K562 (cell line): ENCODE measurements at regions not wholly inside any gene's neighbourhood (a gene's known extent, or its start where the extent isn't known, plus 50 kb on each side); places are given as distances from the start of the nearest gene placed in this dataset.

Experiments
- ATAC-seq: fragments of 200-7000 bp; cut with Tn5 transposase; 3 replicates; pipeline ENCODE4 v1.9.1; 2020; ENCODE audit warnings: moderate library complexity
- BruUV-seq: library from RNA; stranded (reverse); fragments of 400-500 nt; replicated peaks from 2 replicates; lab custom pipeline; 2021; lab: Mats Ljungman, UMichigan
- CTCF ChIA-PET: fragments of 300-600 bp; formaldehyde crosslinking; extraction: SDS; loops from one replicate; lab custom pipeline; 2021; ENCODE audit warnings: low intra/inter-chr PET ratio; lab: Yijun Ruan, JAX
- POLR2A ChIA-PET: fragments of 300-600, 350-650 bp; sonication (Branson Sonifier 250); formaldehyde crosslinking; extraction: SDS; loops from one replicate; lab custom pipeline; 2021; ENCODE audit warnings: antibody characterized with exemption, inconsistent platforms; lab: Yijun Ruan, JAX
- DNase-seq, 4 experiments: peaks; one replicate each; pipeline versions ENCODE4 v3.0.0 to v3.0.0-alpha.2; 2011 to 2018; ENCODE audit warnings: low spot score in 3 of 4, mixed read lengths in 3 of 4; ENCODE audit errors: extremely low read depth in 1 of 4
- FAIRE-seq: peaks from 2 replicates; lab custom pipeline; 2011; peaks lifted over from hg19 to GRCh38; lab: Jason Lieb, UNC
- H2AFZ ChIP-seq: 2 replicates; pipeline ENCODE4 v1.6.0; 2011; ENCODE audit warnings: low read depth, low read length, control low read depth, inconsistent platforms
- H3K27ac ChIP-seq: fragments of 200-600 bp; 3 replicates; pipeline ENCODE4 v1.8.0; 2011; ENCODE audit warnings: low read depth, mild to moderate bottlenecking, control low read depth, inconsistent platforms, low read length, moderate library complexity, mixed read lengths; ENCODE audit errors: extremely low read depth
- H3K27me3 ChIP-seq, 2 experiments: fragments of 300-600 bp in 1 of 2; 2 replicates in 1 of 2; 3 replicates in 1 of 2; pipeline versions ENCODE4 v1.6.0 to v1.8.0; 2011; ENCODE audit warnings: inconsistent platforms in 2 of 2, low read length in 2 of 2, mild to moderate bottlenecking in 1 of 2, mixed read lengths in 1 of 2, moderate library complexity in 1 of 2; ENCODE audit not compliant: control insufficient read depth in 2 of 2, insufficient read depth in 2 of 2
- H3K36me3 ChIP-seq: fragments of 300-600 bp; 3 replicates; pipeline ENCODE4 v1.8.0; 2011; ENCODE audit warnings: mild to moderate bottlenecking, low read length, inconsistent platforms; ENCODE audit not compliant: control insufficient read depth, insufficient read depth
- H3K4me1 ChIP-seq, 2 experiments: fragments of 200-600 bp in 1 of 2; replicated peaks in 1 of 2; 2 replicates in 1 of 2; 3 replicates in 1 of 2; pipeline versions ENCODE4 v1.5.1 to v1.8.0; 2011; ENCODE audit warnings: inconsistent platforms in 2 of 2, low read length in 2 of 2, mild to moderate bottlenecking in 1 of 2, mixed read lengths in 1 of 2, moderate library complexity in 1 of 2; ENCODE audit not compliant: control insufficient read depth in 2 of 2, insufficient read depth in 2 of 2
- H3K4me2 ChIP-seq: 2 replicates; pipeline ENCODE4 v1.6.1; 2011; ENCODE audit warnings: low read length, control low read depth, inconsistent platforms, mixed read lengths; ENCODE audit not compliant: insufficient read depth
- H3K4me3 ChIP-seq: fragments of 200-600 bp; sonication (generic), shearing (Covaris generic); 2 replicates; pipeline ENCODE4 v1.5.1; 2016; ENCODE audit warnings: control low read depth, inconsistent platforms
- H3K79me2 ChIP-seq: fragments of 200-600 bp; 3 replicates; pipeline ENCODE4 v1.8.0; 2011; ENCODE audit warnings: low read length, inconsistent platforms; ENCODE audit not compliant: control insufficient read depth, insufficient read depth
- H3K9ac ChIP-seq, 2 experiments: 2 replicates each; pipeline versions ENCODE4 v1.6.0 to v1.6.1; 2011; ENCODE audit warnings: low read depth in 2 of 2, low read length in 2 of 2, control low read depth in 1 of 2, inconsistent platforms in 1 of 2, mild to moderate bottlenecking in 1 of 2, mixed read lengths in 1 of 2; ENCODE audit not compliant: insufficient read depth in 1 of 2
- H3K9me1 ChIP-seq: one replicate; pipeline ENCODE4 v1.6.0; 2011; ENCODE audit warnings: inconsistent platforms, mild to moderate bottlenecking, low read length, moderate library complexity; ENCODE audit not compliant: control insufficient read depth, insufficient read depth
- H3K9me3 ChIP-seq: replicated peaks from 2 replicates; pipeline ENCODE4 v1.5.1; 2011; ENCODE audit warnings: low read depth, low read length, inconsistent platforms; ENCODE audit not compliant: control insufficient read depth, insufficient read depth
- H4K20me1 ChIP-seq: replicated peaks from 2 replicates; pipeline ENCODE4 v1.6.1; 2011; ENCODE audit warnings: low read length, inconsistent platforms, mixed read lengths; ENCODE audit not compliant: control insufficient read depth, insufficient read depth
- ARNT ChIP-seq, 2 experiments: fragments of 450-650 bp; IDR thresholded peaks; 2 replicates each; pipeline ENCODE4 v1.6.1; 2016; ENCODE audit warnings: mild to moderate bottlenecking in 1 of 2
- CXXC5 ChIP-seq: fragments of 250-450 bp; sonication (Bioruptor Pico); IDR thresholded peaks from 2 replicates; pipeline ENCODE4 v1.8.0; 2022; ENCODE audit warnings: inconsistent platforms, mild to moderate bottlenecking, moderate library complexity
- FOXJ3 ChIP-seq: sonication (generic); formaldehyde crosslinking; IDR thresholded peaks from 2 replicates; pipeline ENCODE4 v1.4.0; 2020; ENCODE audit warnings: mild to moderate bottlenecking, missing genetic modification reagents
- KDM4B ChIP-seq, 2 experiments: fragments of 450-650 bp in 1 of 2; sonication (generic) in 1 of 2; IDR thresholded peaks; 2 replicates each; pipeline ENCODE4 v1.6.1; 2016 to 2017; ENCODE audit warnings: borderline replicate concordance in 2 of 2, antibody characterized with exemption in 1 of 2, low read depth in 1 of 2, mild to moderate bottlenecking in 1 of 2
- RBM25 ChIP-seq: fragments of 200-400 bp; formaldehyde crosslinking; IDR thresholded peaks from 2 replicates; pipeline ENCODE4 v1.6.1; 2018; ENCODE audit warnings: low read length, low read depth, moderate library complexity; ENCODE audit not compliant: severe bottlenecking
- SMARCB1 ChIP-seq: IDR thresholded peaks from 2 replicates; pipeline ENCODE4 v1.6.1; 2011; ENCODE audit warnings: improper control_type of control experiment, low read depth; ENCODE audit not compliant: insufficient read length
- ZNF140 ChIP-seq: fragments of 250-450 bp; sonication (Bioruptor Pico); IDR thresholded peaks from 2 replicates; pipeline ENCODE4 v1.8.0; 2021; ENCODE audit warnings: moderate library complexity, mild to moderate bottlenecking, inconsistent platforms
- ZNF282 ChIP-seq: sonication (generic); formaldehyde crosslinking; IDR thresholded peaks from 2 replicates; pipeline ENCODE4 v1.8.1; 2023; ENCODE audit warnings: missing genetic modification reagents
- ZNF561 ChIP-seq: fragments of 450-650 bp; formaldehyde crosslinking; conservative IDR thresholded peaks from 2 replicates; pipeline ENCODE4 v1.4.0; 2020; ENCODE audit warnings: mild to moderate bottlenecking, moderate library complexity
- WGBS: fragments of 100-300 bp; shearing (Covaris generic); methylation state at CpG from one replicate; pipeline ENCODE4 v1.1.6; 2016; ENCODE audit warnings: low coverage, mixed read lengths; ENCODE audit not compliant: insufficient coverage; ENCODE audit errors: missing lambda C conversion rate; 5-methylcytosine and 5-hydroxymethylcytosine counted together
- in situ Hi-C: fragments of 300-500 bp; cut with MboI; formaldehyde crosslinking; loops from 4 replicates; pipeline ENCODE4 v1.15.0; 2018; ENCODE audit warnings: inconsistent platforms, mixed read lengths
- intact Hi-C: fragments of 100-400 bp; cut with micrococcal nuclease; formaldehyde crosslinking; loops from 2 replicates; pipeline ENCODE4 v1.14.2; 2022
- TF ChIP-seq, protein P1 (sequence below): fragments of 250-450 bp; sonication (Bioruptor Pico); IDR thresholded peaks from 2 replicates; pipeline ENCODE4 v1.8.0; 2022; ENCODE audit warnings: moderate library complexity, mild to moderate bottlenecking, inconsistent platforms
- TF ChIP-seq, protein P2 (sequence below): fragments of 450-650 bp; IDR thresholded peaks from 2 replicates; pipeline ENCODE4 v1.6.1; 2017; ENCODE audit warnings: antibody characterized with exemption
- TF ChIP-seq, protein P3 (sequence below): fragments of 250-450 bp; sonication (Bioruptor Pico); IDR thresholded peaks from 2 replicates; pipeline ENCODE4 v1.6.1; 2021; ENCODE audit warnings: mild to moderate bottlenecking

DNA sequence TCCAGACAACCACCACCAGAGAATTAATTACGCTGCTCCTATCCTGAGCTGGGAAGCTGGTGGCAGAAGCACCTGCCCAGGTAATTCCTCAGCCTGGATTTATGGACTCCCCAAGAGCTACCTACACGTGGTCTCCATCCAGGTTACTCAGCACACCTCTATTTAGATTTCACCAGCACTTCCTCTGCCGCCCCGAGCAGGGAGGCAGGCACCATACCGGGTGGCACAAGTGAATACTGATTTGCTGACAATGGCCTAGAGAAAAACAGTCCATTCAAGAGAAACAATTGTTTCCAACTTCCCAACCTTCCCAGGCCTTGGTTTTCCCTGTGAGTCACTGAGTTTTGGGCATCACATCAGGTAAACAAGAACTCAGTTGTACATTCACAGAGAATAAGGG lies 134.3 kb downstream of the MATN1 start:
- H3K9ac ChIP-seq, result no peak overlapping the region
- no peak overlapping the region for H3K4me3 ChIP-seq
- no TSS peak for BruUV-seq
- H3K4me2 ChIP-seq, result no peak overlapping the region
- no peaks in the 10 kb centered on the region for H3K36me3 ChIP-seq
- no peak for ATAC-seq
- no peaks in the 10 kb centered on the region for H3K9me3 ChIP-seq
- CTCF ChIA-PET, result no interaction called here
- H3K9me1 ChIP-seq, result no peaks in the 10 kb centered on the region
- intact Hi-C loops (no loop called here), in situ Hi-C loops (no loop called here)
- H4K20me1 ChIP-seq, result no peaks in the 10 kb centered on the region
- no peak for FAIRE-seq
- no peak overlapping the region for H3K27ac ChIP-seq
- H3K79me2 ChIP-seq, result no peaks in the 10 kb centered on the region
- H2AFZ ChIP-seq, result no peak overlapping the region
- WGBS, result 2% methylated on average over 5 of the region's 5 CpGs
- no peak for DNase-seq
- H3K27me3 ChIP-seq, result no peaks in the 10 kb centered on the region; a peak in 2 of 5 replicates
- TF ChIP-seq, protein P1, sequence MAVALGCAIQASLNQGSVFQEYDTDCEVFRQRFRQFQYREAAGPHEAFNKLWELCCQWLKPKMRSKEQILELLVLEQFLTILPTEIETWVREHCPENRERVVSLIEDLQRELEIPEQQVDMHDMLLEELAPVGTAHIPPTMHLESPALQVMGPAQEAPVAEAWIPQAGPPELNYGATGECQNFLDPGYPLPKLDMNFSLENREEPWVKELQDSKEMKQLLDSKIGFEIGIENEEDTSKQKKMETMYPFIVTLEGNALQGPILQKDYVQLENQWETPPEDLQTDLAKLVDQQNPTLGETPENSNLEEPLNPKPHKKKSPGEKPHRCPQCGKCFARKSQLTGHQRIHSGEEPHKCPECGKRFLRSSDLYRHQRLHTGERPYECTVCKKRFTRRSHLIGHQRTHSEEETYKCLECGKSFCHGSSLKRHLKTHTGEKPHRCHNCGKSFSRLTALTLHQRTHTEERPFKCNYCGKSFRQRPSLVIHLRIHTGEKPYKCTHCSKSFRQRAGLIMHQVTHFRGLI (CRISPR knock-in tag), result no peak
- TF ChIP-seq RBM25, result peak; percentile 7
- POLR2A ChIA-PET, result no interaction called here
- H3K4me1 ChIP-seq, result no peaks in the 10 kb centered on the region

DNA sequence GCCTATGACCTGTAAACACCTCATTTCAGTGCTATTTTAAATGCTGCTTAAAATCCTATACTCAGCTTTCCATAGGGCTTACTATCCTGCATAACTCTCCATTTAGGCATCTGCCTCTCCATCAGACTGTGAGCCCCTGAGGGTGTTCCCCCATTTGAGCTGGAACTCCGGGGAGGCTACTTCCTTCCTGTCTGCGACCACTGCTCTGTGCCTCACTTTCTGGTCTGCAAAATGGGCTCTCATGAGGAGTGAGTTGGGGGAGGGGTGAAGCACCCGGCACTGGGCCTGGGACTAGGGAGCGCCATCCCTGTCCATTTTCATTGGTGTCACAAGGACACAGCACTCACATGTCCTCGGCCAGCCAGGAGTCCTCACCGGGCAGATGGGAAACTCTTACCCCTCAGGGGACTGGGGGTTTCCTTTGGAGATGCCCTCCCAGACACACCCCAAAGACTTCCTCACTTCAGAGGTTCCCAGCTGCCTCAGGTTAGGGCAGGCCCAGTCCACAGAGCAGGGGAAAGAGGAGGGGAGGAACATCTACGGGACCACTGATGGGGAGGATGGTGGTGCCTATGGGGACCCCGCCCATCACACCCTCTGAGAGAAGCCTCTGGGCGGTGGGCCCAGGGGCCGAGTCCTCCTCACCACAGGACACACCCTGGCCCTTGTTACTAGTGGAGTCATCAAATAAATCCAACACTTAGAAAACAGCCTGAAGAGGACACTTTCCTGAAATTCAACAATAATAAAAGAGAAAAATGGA lies 134.9 kb downstream of the MATN1 start:
- Histone ChIP-seq H3K27me3 (no peaks in the 10 kb centered on the region; a peak in 2 of 5 replicates), H2AFZ (no peak overlapping the region), H3K36me3 (no peaks in the 10 kb centered on the region), H3K9me1 (no peaks in the 10 kb centered on the region), H3K79me2 (no peaks in the 10 kb centered on the region), H3K4me2 (no peak overlapping the region), H3K9me3 (no peaks in the 10 kb centered on the region), H3K9ac (no peak overlapping the region), H3K4me1 (no peaks in the 10 kb centered on the region), H3K27ac (no peak overlapping the region), H4K20me1 (no peaks in the 10 kb centered on the region), H3K4me3 (no peak overlapping the region)
- POLR2A ChIA-PET, result no interaction called here
- ATAC-seq, result no peak
- TF ChIP-seq, protein P2, sequence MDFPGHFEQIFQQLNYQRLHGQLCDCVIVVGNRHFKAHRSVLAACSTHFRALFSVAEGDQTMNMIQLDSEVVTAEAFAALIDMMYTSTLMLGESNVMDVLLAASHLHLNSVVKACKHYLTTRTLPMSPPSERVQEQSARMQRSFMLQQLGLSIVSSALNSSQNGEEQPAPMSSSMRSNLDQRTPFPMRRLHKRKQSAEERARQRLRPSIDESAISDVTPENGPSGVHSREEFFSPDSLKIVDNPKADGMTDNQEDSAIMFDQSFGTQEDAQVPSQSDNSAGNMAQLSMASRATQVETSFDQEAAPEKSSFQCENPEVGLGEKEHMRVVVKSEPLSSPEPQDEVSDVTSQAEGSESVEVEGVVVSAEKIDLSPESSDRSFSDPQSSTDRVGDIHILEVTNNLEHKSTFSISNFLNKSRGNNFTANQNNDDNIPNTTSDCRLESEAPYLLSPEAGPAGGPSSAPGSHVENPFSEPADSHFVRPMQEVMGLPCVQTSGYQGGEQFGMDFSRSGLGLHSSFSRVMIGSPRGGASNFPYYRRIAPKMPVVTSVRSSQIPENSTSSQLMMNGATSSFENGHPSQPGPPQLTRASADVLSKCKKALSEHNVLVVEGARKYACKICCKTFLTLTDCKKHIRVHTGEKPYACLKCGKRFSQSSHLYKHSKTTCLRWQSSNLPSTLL, result no peak
- TF ChIP-seq CXXC5 (CRISPR knock-in tag), result no peak
- no peak for TF ChIP-seq KDM4B (IDR thresholded peaks at IDR 0.05; ENCODE audit: borderline replicate concordance in 2 of 2, low read depth in 1 of 2)
- TF ChIP-seq SMARCB1, result no peak
- TF ChIP-seq ARNT (IDR thresholded peaks at IDR 0.05), result no peak
- no peak for TF ChIP-seq FOXJ3
- TF ChIP-seq ZNF282 (CRISPR knock-in tag), result no peak
- TF ChIP-seq, protein P3, sequence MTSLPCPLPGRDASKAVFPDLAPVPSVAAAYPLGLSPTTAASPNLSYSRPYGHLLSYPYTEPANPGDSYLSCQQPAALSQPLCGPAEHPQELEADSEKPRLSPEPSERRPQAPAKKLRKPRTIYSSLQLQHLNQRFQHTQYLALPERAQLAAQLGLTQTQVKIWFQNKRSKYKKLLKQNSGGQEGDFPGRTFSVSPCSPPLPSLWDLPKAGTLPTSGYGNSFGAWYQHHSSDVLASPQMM, result no peak
- no peak for TF ChIP-seq ZNF561 (CRISPR knock-in tag)
- no peak for TF ChIP-seq ZNF140
- BruUV-seq, result no TSS peak
- in situ Hi-C loops (no loop called here), intact Hi-C loops (no loop called here)
- no peak for DNase-seq
- no peak for FAIRE-seq
- CTCF ChIA-PET, result no interaction called here
- WGBS, result 0% methylated on average over 10 of the region's 10 CpGs
